ENCODE measurements at regions not wholly inside any gene's neighbourhood (a gene's known extent, or its start where the extent isn't known, plus 50 kb on each side); places are given as distances from the start of the nearest gene placed in this dataset.
"Not testable (repeated sequence)": the region's sequence is repeated elsewhere in the genome, so short reads cannot be mapped to it uniquely, and the experiment has no call there.

- H3K27ac Mint-ChIP-seq, result no peak overlapping the region
- no peaks in the 10 kb centered on the region for H3K9me3 Mint-ChIP-seq
- no peak for ATAC-seq (replicated peaks)
- H3K4me3 Mint-ChIP-seq, result no peak overlapping the region
- H3K4me1 Mint-ChIP-seq (ENCODE audit: low read depth in 2 of 2), result peaks cover 10 to 12% of the 10 kb centered on the region in 2 donors
- DNase-seq, result no peak
- peaks cover 47 to 61% of the 10 kb centered on the region in 2 donors for H3K27me3 Mint-ChIP-seq
- H3K36me3 Mint-ChIP-seq (ENCODE audit: insufficient read depth), result no peaks in the 10 kb centered on the region
Measured at GRCh38 chr1:38522915-38523567, 336.5 kb downstream of the RRAGC start.

- Mint-ChIP-seq H3K36me3 (ENCODE audit: insufficient read depth) (no peaks in the 10 kb centered on the region), H3K27me3 (peaks cover 34 to 52% of the 10 kb centered on the region in 2 donors), H3K9me3 (no peaks in the 10 kb centered on the region), H3K4me3 (no peak overlapping the region), H3K4me1 (ENCODE audit: low read depth in 2 of 2) (peaks cover 0 to 1% of the 10 kb centered on the region in 2 donors), H3K27ac (no peak overlapping the region)
- no peak for DNase-seq
- ATAC-seq (replicated peaks), result no peak
Measured at GRCh38 chr1:38516560-38516959, 343.0 kb downstream of the RRAGC start.

- Mint-ChIP-seq H3K9me3 (no peaks in the 10 kb centered on the region), H3K27ac (no peak overlapping the region), H3K4me1 (ENCODE audit: low read depth in 2 of 2) (no peaks in the 10 kb centered on the region), H3K36me3 (ENCODE audit: insufficient read depth) (no peaks in the 10 kb centered on the region), H3K4me3 (no peak overlapping the region), H3K27me3 (peaks cover 41 to 65% of the 10 kb centered on the region in 2 donors)
- no peak for ATAC-seq (replicated peaks)
- no peak for DNase-seq
Measured at GRCh38 chr1:38512789-38513188, 346.8 kb downstream of the RRAGC start.

GRCh38 chr1:38512024-38512767 is 347.4 kb downstream of the RRAGC start:
- H3K27me3 Mint-ChIP-seq, result peaks cover 42 to 65% of the 10 kb centered on the region in 2 donors

GRCh38 chr1:38508232-38508631 is 351.3 kb downstream of the RRAGC start:
- Mint-ChIP-seq H3K27me3 (peaks cover 68 to 93% of the 10 kb centered on the region in 2 donors), H3K9me3 (no peaks in the 10 kb centered on the region), H3K4me1 (ENCODE audit: low read depth in 2 of 2) (peaks cover 0 to 3% of the 10 kb centered on the region in 2 donors), H3K27ac (no peak overlapping the region), H3K36me3 (ENCODE audit: insufficient read depth) (no peaks in the 10 kb centered on the region), H3K4me3 (no peak overlapping the region)
- ATAC-seq (replicated peaks) (no peak), DNase-seq (no peak)

More at GRCh38 chr1:38512024-38512767, 347.4 kb downstream of the RRAGC start:
- Mint-ChIP-seq H3K36me3 (ENCODE audit: insufficient read depth) (no peaks in the 10 kb centered on the region), H3K4me1 (ENCODE audit: low read depth in 2 of 2) (no peaks in the 10 kb centered on the region), H3K9me3 (no peaks in the 10 kb centered on the region), H3K27ac (no peak overlapping the region), H3K4me3 (no peak overlapping the region)
- no peak for ATAC-seq (replicated peaks)
- DNase-seq, result no peak

- ATAC-seq (replicated peaks) (no peak), DNase-seq (no peak)
- Mint-ChIP-seq H3K9me3 (no peaks in the 10 kb centered on the region), H3K27ac (no peak overlapping the region), H3K4me3 (no peak overlapping the region), H3K36me3 (ENCODE audit: insufficient read depth) (no peaks in the 10 kb centered on the region), H3K27me3 (peaks cover 72 to 93% of the 10 kb centered on the region in 2 donors), H3K4me1 (ENCODE audit: low read depth in 2 of 2) (peaks cover 0 to 3% of the 10 kb centered on the region in 2 donors)
Measured at GRCh38 chr1:38507563-38507962, 352.0 kb downstream of the RRAGC start.

- H3K4me3 Mint-ChIP-seq, result no peak overlapping the region
- peaks cover 0 to 3% of the 10 kb centered on the region in 2 donors for H3K4me1 Mint-ChIP-seq (ENCODE audit: low read depth in 2 of 2)
- H3K27me3 Mint-ChIP-seq, result peaks cover 79 to 91% of the 10 kb centered on the region in 2 donors
- no peaks in the 10 kb centered on the region for H3K36me3 Mint-ChIP-seq (ENCODE audit: insufficient read depth)
- no peaks in the 10 kb centered on the region for H3K9me3 Mint-ChIP-seq
- ATAC-seq (replicated peaks), result no peak
- DNase-seq, result no peak
- no peak overlapping the region for H3K27ac Mint-ChIP-seq
Measured at GRCh38 chr1:38505944-38506343, 353.6 kb downstream of the RRAGC start.

- H3K36me3 Mint-ChIP-seq (ENCODE audit: insufficient read depth), result no peaks in the 10 kb centered on the region
- ATAC-seq (replicated peaks), result no peak
- no peak for DNase-seq
- H3K4me3 Mint-ChIP-seq, result no peak overlapping the region
- H3K27me3 Mint-ChIP-seq, result peaks cover 79 to 85% of the 10 kb centered on the region in 2 donors
- H3K27ac Mint-ChIP-seq, result no peak overlapping the region
- no peaks in the 10 kb centered on the region for H3K9me3 Mint-ChIP-seq
- peaks cover 0 to 3% of the 10 kb centered on the region in 2 donors for H3K4me1 Mint-ChIP-seq (ENCODE audit: low read depth in 2 of 2)
Measured at GRCh38 chr1:38502758-38503157, 356.8 kb downstream of the RRAGC start.

GRCh38 chr1:38500891-38501290 is 358.7 kb downstream of the RRAGC start:
- ATAC-seq (replicated peaks) (no peak), DNase-seq (no peak)
- Mint-ChIP-seq H3K27ac (no peak overlapping the region), H3K4me3 (no peak overlapping the region), H3K9me3 (no peaks in the 10 kb centered on the region), H3K36me3 (ENCODE audit: insufficient read depth) (no peaks in the 10 kb centered on the region), H3K27me3 (peaks cover 71 to 82% of the 10 kb centered on the region in 2 donors), H3K4me1 (ENCODE audit: low read depth in 2 of 2) (no peaks in the 10 kb centered on the region)

- Mint-ChIP-seq H3K27me3 (peaks cover 66 to 82% of the 10 kb centered on the region in 2 donors), H3K4me3 (no peak overlapping the region), H3K9me3 (no peaks in the 10 kb centered on the region), H3K4me1 (ENCODE audit: low read depth in 2 of 2) (no peaks in the 10 kb centered on the region), H3K36me3 (ENCODE audit: insufficient read depth) (no peaks in the 10 kb centered on the region), H3K27ac (no peak overlapping the region)
- ATAC-seq (replicated peaks) (no peak), DNase-seq (no peak)
Measured at GRCh38 chr1:38500352-38500751, 359.2 kb downstream of the RRAGC start.

- H3K27me3 Mint-ChIP-seq, result peaks cover 50 to 80% of the 10 kb centered on the region in 2 donors
- H3K9me3 Mint-ChIP-seq, result no peaks in the 10 kb centered on the region
- no peaks in the 10 kb centered on the region for H3K4me1 Mint-ChIP-seq (ENCODE audit: low read depth in 2 of 2)
- H3K4me3 Mint-ChIP-seq, result no peak overlapping the region
- ATAC-seq (replicated peaks) (no peak), DNase-seq (no peak)
- no peaks in the 10 kb centered on the region for H3K36me3 Mint-ChIP-seq (ENCODE audit: insufficient read depth)
- no peak overlapping the region for H3K27ac Mint-ChIP-seq
Measured at GRCh38 chr1:38498686-38499085, 360.9 kb downstream of the RRAGC start.

- H3K27me3 Mint-ChIP-seq, result peaks cover 44 to 80% of the 10 kb centered on the region in 2 donors
- no peaks in the 10 kb centered on the region for H3K4me1 Mint-ChIP-seq (ENCODE audit: low read depth in 2 of 2)
- no peaks in the 10 kb centered on the region for H3K9me3 Mint-ChIP-seq
- H3K4me3 Mint-ChIP-seq, result no peak overlapping the region
- peaks cover under 1% of the 10 kb centered on the region for H3K36me3 Mint-ChIP-seq (ENCODE audit: insufficient read depth)
- no peak overlapping the region for H3K27ac Mint-ChIP-seq
- ATAC-seq (replicated peaks) (no peak), DNase-seq (no peak)
Measured at GRCh38 chr1:38497921-38498656, 361.5 kb downstream of the RRAGC start.

GRCh38 chr1:38493306-38493705 is 366.3 kb downstream of the RRAGC start:
- not testable (repeated sequence) for DNase-seq; ATAC-seq (replicated peaks); H3K36me3 Mint-ChIP-seq (ENCODE audit: insufficient read depth); H3K4me3 Mint-ChIP-seq; H3K9me3 Mint-ChIP-seq; H3K4me1 Mint-ChIP-seq (ENCODE audit: low read depth in 2 of 2); H3K27ac Mint-ChIP-seq
- peaks cover 28 to 83% of the 10 kb centered on the region in 2 donors for H3K27me3 Mint-ChIP-seq
